H1 (cell line): ENCODE measurements at regions not wholly inside any gene's neighbourhood (a gene's known extent, or its start where the extent isn't known, plus 50 kb on each side); places are given as distances from the start of the nearest gene placed in this dataset.
"Not testable (repeated sequence)": the region's sequence is repeated elsewhere in the genome, so short reads cannot be mapped to it uniquely, and the experiment has no call there.

ENCODE experiments used
- BRCA1 ChIP-seq: IDR thresholded peaks from 2 replicates; pipeline ENCODE4 v1.6.1; 2012; ENCODE audit warnings: low read depth, low read length, improper control_type of control experiment
- JUN ChIP-seq: IDR thresholded peaks from 2 replicates; pipeline ENCODE4 v1.6.1; 2011; ENCODE audit warnings: low read depth, mild to moderate bottlenecking, improper control_type of control experiment, low read length
- POLR2A ChIP-seq, 2 experiments: IDR thresholded peaks; 1 replicate in 1 of 2; 2 replicates in 1 of 2; pipeline ENCODE4 v1.6.1; 2011; ENCODE audit warnings: low read depth in 2 of 2, low read length in 2 of 2, mild to moderate bottlenecking in 2 of 2; ENCODE audit errors: control extremely low read depth in 1 of 2
- POLR2AphosphoS5 ChIP-seq: IDR thresholded peaks from 2 replicates; pipeline ENCODE4 v1.6.1; 2011; ENCODE audit warnings: low read depth, low read length
- RBBP5 ChIP-seq: IDR thresholded peaks from 2 replicates; pipeline ENCODE4 v1.7.1; 2012; ENCODE audit warnings: low read depth, mild to moderate bottlenecking, inconsistent platforms, low read length, moderate library complexity, borderline replicate concordance
- SP1 ChIP-seq: IDR thresholded peaks from 2 replicates; pipeline ENCODE4 v1.6.1; 2011; ENCODE audit warnings: low read depth, low read length
- SUZ12 ChIP-seq: fragments of 200-600 bp; sonication (generic); IDR thresholded peaks from 2 replicates; pipeline ENCODE4 v1.6.1; 2012; ENCODE audit warnings: mild to moderate bottlenecking, inconsistent platforms, low read length, moderate library complexity, mixed read lengths
- TEAD4 ChIP-seq: IDR thresholded peaks from 2 replicates; pipeline ENCODE4 v1.6.1; 2012; ENCODE audit warnings: low read depth, low read length, inconsistent platforms, mixed read lengths
- TF ChIP-seq, protein P1 (sequence below), 3 experiments: IDR thresholded peaks; 1 replicate in 2 of 3; 2 replicates in 1 of 3; pipeline versions ENCODE4 v1.5.1 to v1.6.1; 2011; ENCODE audit warnings: low read length in 3 of 3, mild to moderate bottlenecking in 3 of 3, inconsistent platforms in 2 of 3, low read depth in 1 of 3, moderate library complexity in 1 of 3; ENCODE audit not compliant: insufficient read depth in 1 of 3; ENCODE audit errors: control extremely low read depth in 1 of 3

DNA sequence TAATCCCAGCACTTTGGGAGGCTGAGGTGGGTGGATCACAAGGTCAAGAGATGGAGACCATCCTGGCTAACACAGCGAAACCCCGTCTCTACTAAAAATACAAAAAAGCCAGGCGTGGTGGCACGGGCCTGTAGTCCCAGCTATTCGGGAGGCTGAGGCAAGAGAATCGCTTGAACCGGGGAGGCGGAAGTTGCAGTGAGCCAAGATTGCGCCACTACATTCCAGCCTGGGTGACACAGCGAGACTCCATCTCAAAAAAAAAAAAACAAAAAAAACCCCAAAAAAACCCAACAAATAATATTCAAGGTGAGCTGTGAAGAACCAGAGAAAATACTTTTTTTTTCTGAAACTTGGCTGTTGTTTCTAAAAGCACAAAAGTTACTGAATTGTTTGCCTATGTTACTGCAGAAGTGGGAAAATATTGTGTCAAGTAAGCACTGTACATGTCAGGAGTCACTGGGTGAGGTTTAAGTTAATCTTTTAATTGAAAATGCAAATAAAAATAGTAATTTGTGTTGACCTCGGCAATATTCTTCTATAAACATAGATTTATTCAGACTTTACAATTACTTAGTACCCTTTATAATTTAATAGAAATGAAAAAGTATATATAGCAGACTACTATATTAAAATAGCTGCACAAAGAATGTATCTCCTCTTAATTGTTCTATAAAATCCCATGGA lies 55.4 kb upstream of the USP3 start:
- TF ChIP-seq SP1; JUN; POLR2AphosphoS5; BRCA1; SUZ12; RBBP5; TEAD4; POLR2A (IDR thresholded peaks at IDR 0.05; ENCODE audit: control extremely low read depth in 1 of 2, low read depth in 2 of 2, low read length in 2 of 2): not testable (repeated sequence)
- TF ChIP-seq, protein P1, sequence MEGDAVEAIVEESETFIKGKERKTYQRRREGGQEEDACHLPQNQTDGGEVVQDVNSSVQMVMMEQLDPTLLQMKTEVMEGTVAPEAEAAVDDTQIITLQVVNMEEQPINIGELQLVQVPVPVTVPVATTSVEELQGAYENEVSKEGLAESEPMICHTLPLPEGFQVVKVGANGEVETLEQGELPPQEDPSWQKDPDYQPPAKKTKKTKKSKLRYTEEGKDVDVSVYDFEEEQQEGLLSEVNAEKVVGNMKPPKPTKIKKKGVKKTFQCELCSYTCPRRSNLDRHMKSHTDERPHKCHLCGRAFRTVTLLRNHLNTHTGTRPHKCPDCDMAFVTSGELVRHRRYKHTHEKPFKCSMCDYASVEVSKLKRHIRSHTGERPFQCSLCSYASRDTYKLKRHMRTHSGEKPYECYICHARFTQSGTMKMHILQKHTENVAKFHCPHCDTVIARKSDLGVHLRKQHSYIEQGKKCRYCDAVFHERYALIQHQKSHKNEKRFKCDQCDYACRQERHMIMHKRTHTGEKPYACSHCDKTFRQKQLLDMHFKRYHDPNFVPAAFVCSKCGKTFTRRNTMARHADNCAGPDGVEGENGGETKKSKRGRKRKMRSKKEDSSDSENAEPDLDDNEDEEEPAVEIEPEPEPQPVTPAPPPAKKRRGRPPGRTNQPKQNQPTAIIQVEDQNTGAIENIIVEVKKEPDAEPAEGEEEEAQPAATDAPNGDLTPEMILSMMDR (IDR thresholded peaks at IDR 0.05; ENCODE audit: control extremely low read depth in 1 of 3, insufficient read depth in 1 of 3, low read depth in 1 of 3, low read length in 3 of 3) = not testable (repeated sequence)
